SU-DHL-6 (cell line): ENCODE measurements at regions not wholly inside any gene's neighbourhood (a gene's known extent, or its start where the extent isn't known, plus 50 kb on each side); places are given as distances from the start of the nearest gene placed in this dataset.

Experiments used
- EZH2phosphoT487 ChIP-seq: fragments of 200-600 bp; sonication (generic), shearing (Covaris generic); conservative IDR thresholded peaks from 2 replicates; pipeline ENCODE4 v1.6.1; 2018; ENCODE audit warnings: mild to moderate bottlenecking, antibody characterized with exemption, low read length, moderate library complexity, mixed read lengths
- TF ChIP-seq, protein P1 (sequence below): fragments of 200-600 bp; sonication (generic); IDR thresholded peaks from one replicate; pipeline ENCODE4 v1.5.1; 2017; ENCODE audit warnings: antibody characterized with exemption, mild to moderate bottlenecking, low read length, moderate library complexity; ENCODE audit not compliant: insufficient read depth, poor library complexity, severe bottlenecking

DNA sequence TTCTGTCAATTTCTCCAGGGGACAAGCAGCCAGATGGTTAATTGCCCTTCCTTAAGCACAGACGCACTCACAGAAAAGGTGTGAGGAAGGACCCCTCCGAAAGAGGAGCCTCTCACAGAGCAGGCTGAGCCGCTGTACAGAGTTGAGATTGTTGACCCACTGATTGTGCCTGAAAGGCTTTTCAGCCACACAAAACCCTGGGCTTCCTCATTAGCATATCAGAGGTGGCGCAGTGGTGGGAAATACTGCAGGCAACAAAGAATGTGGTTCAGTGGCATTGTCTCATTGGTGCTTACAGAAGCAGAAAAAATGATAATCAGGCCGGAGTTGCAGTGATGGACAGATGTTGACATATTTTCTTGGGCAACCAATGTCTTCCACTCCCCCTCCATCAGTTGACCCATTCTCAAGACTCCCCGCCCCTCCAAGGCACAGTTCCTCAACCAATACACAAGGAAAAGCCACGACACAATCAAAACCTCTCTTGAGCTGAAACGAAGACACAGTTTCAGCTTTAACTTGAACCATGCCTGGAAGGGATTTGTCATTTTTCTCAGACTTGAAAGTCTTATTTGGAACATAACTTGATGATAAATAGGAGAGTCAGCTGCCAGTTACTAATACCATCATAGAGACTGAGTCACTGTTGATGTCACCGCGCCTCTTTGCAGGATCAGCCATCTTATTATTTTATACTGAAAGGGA, 53.1 kb downstream of the ATXN3L start:
- TF ChIP-seq, protein P1, sequence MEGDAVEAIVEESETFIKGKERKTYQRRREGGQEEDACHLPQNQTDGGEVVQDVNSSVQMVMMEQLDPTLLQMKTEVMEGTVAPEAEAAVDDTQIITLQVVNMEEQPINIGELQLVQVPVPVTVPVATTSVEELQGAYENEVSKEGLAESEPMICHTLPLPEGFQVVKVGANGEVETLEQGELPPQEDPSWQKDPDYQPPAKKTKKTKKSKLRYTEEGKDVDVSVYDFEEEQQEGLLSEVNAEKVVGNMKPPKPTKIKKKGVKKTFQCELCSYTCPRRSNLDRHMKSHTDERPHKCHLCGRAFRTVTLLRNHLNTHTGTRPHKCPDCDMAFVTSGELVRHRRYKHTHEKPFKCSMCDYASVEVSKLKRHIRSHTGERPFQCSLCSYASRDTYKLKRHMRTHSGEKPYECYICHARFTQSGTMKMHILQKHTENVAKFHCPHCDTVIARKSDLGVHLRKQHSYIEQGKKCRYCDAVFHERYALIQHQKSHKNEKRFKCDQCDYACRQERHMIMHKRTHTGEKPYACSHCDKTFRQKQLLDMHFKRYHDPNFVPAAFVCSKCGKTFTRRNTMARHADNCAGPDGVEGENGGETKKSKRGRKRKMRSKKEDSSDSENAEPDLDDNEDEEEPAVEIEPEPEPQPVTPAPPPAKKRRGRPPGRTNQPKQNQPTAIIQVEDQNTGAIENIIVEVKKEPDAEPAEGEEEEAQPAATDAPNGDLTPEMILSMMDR, result no peak
- no peak for TF ChIP-seq EZH2phosphoT487
